ENCODE measurements at regions not wholly inside any gene's neighbourhood (a gene's known extent, or its start where the extent isn't known, plus 50 kb on each side); places are given as distances from the start of the nearest gene placed in this dataset.
"Not testable (repeated sequence)": the region's sequence is repeated elsewhere in the genome, so short reads cannot be mapped to it uniquely, and the experiment has no call there.

- Histone ChIP-seq H2BK5ac (ENCODE audit: low read length) (no peak overlapping the region), H3K27ac (ENCODE audit: low read depth, low read length) (no peak overlapping the region), H3K4me2 (ENCODE audit: low read length) (no peak overlapping the region), H2AK5ac (ENCODE audit: low read length) (no peak overlapping the region), H3K36me3 (ENCODE audit: control insufficient read depth, insufficient read depth, low read length) (no peaks in the 10 kb centered on the region), H3K18ac (ENCODE audit: low read length) (no peak overlapping the region), H3K9ac (ENCODE audit: low read length) (peak overlapping the region; percentile 12), H2BK120ac (ENCODE audit: low read depth, low read length) (no peak overlapping the region), H4K5ac (ENCODE audit: low read length) (no peak overlapping the region), H3K4me3 (ENCODE audit: low read length) (no peak overlapping the region), H3K27me3 (ENCODE audit: insufficient read depth, low read length, poor library complexity) (no peaks in the 10 kb centered on the region), H4K8ac (ENCODE audit: low read depth, low read length) (no peak overlapping the region), H2BK15ac (replicated peaks; ENCODE audit: low read depth) (no peak overlapping the region), H3K79me1 (ENCODE audit: low read length) (no peaks in the 10 kb centered on the region), H3K23ac (ENCODE audit: low read length) (no peak overlapping the region), H3K56ac (ENCODE audit: low read length) (peak overlapping the region; percentile 65), H3K4ac (ENCODE audit: low read depth, low read length) (no peak overlapping the region), H3K4me1 (ENCODE audit: control insufficient read depth, low read depth, low read length) (no peaks in the 10 kb centered on the region), H3K79me2 (ENCODE audit: control insufficient read depth, insufficient read depth, low read length) (no peaks in the 10 kb centered on the region)
- no CpG with 5 or more reads among the region's 3 CpGs for WGBS (ENCODE audit: extremely low coverage, insufficient coverage, low lambda C conversion rate)
- DNase-seq: no peak
Measured at GRCh38 chr2:215826376-215826775, 187.0 kb downstream of the MREG start.

- no peak for DNase-seq
Measured at GRCh38 chr2:215825707-215826106, 187.6 kb downstream of the MREG start.

GRCh38 chr2:215821298-215821697 lies 192.1 kb downstream of the MREG start:
- H3K79me2 ChIP-seq (ENCODE audit: control insufficient read depth, insufficient read depth, low read length); H3K23ac ChIP-seq (ENCODE audit: low read length); H3K36me3 ChIP-seq (ENCODE audit: control insufficient read depth, insufficient read depth, low read length); H4K8ac ChIP-seq (ENCODE audit: low read depth, low read length); H3K56ac ChIP-seq (ENCODE audit: low read length); H4K5ac ChIP-seq (ENCODE audit: low read length); H3K4ac ChIP-seq (ENCODE audit: low read depth, low read length); H2BK120ac ChIP-seq (ENCODE audit: low read depth, low read length); H2BK15ac ChIP-seq (replicated peaks; ENCODE audit: low read depth); H3K27me3 ChIP-seq (ENCODE audit: insufficient read depth, low read length, poor library complexity); H2BK5ac ChIP-seq (ENCODE audit: low read length); H2AK5ac ChIP-seq (ENCODE audit: low read length); H3K27ac ChIP-seq (ENCODE audit: low read depth, low read length); DNase-seq; H3K4me2 ChIP-seq (ENCODE audit: low read length); H3K9ac ChIP-seq (ENCODE audit: low read length); H3K18ac ChIP-seq (ENCODE audit: low read length); H3K4me1 ChIP-seq (ENCODE audit: control insufficient read depth, low read depth, low read length); H3K4me3 ChIP-seq (ENCODE audit: low read length); H3K79me1 ChIP-seq (ENCODE audit: low read length): not testable (repeated sequence)
- WGBS (ENCODE audit: extremely low coverage, insufficient coverage, low lambda C conversion rate): no CpG with 5 or more reads among the region's 4 CpGs

More at GRCh38 chr2:215825707-215826106, 187.6 kb downstream of the MREG start:
- no peak overlapping the region for H3K18ac ChIP-seq (ENCODE audit: low read length)
- H3K27ac ChIP-seq (ENCODE audit: low read depth, low read length): no peak overlapping the region
- H3K23ac ChIP-seq (ENCODE audit: low read length): no peak overlapping the region
- no peak overlapping the region for H2BK15ac ChIP-seq (replicated peaks; ENCODE audit: low read depth)
- H3K9ac ChIP-seq (ENCODE audit: low read length): no peak overlapping the region
- no peaks in the 10 kb centered on the region for H3K4me1 ChIP-seq (ENCODE audit: control insufficient read depth, low read depth, low read length)
- no peak overlapping the region for H3K56ac ChIP-seq (ENCODE audit: low read length)
- no peak overlapping the region for H4K8ac ChIP-seq (ENCODE audit: low read depth, low read length)
- no peak overlapping the region for H4K5ac ChIP-seq (ENCODE audit: low read length)
- H3K4me2 ChIP-seq (ENCODE audit: low read length): no peak overlapping the region
- no peaks in the 10 kb centered on the region for H3K79me1 ChIP-seq (ENCODE audit: low read length)
- no peaks in the 10 kb centered on the region for H3K27me3 ChIP-seq (ENCODE audit: insufficient read depth, low read length, poor library complexity)
- H2BK5ac ChIP-seq (ENCODE audit: low read length): no peak overlapping the region
- H3K36me3 ChIP-seq (ENCODE audit: control insufficient read depth, insufficient read depth, low read length): no peaks in the 10 kb centered on the region
- no peak overlapping the region for H3K4ac ChIP-seq (ENCODE audit: low read depth, low read length)
- no peak overlapping the region for H3K4me3 ChIP-seq (ENCODE audit: low read length)
- H3K79me2 ChIP-seq (ENCODE audit: control insufficient read depth, insufficient read depth, low read length): no peaks in the 10 kb centered on the region
- no peak overlapping the region for H2BK120ac ChIP-seq (ENCODE audit: low read depth, low read length)
- no peak overlapping the region for H2AK5ac ChIP-seq (ENCODE audit: low read length)

GRCh38 chr2:215819713-215820112 lies 193.6 kb downstream of the MREG start:
- not testable (repeated sequence) for H3K23ac ChIP-seq (ENCODE audit: low read length); H2AK5ac ChIP-seq (ENCODE audit: low read length); H2BK5ac ChIP-seq (ENCODE audit: low read length); H3K4ac ChIP-seq (ENCODE audit: low read depth, low read length); H3K79me1 ChIP-seq (ENCODE audit: low read length); H3K27ac ChIP-seq (ENCODE audit: low read depth, low read length); H3K56ac ChIP-seq (ENCODE audit: low read length); H3K4me1 ChIP-seq (ENCODE audit: control insufficient read depth, low read depth, low read length); H4K8ac ChIP-seq (ENCODE audit: low read depth, low read length); DNase-seq; H3K27me3 ChIP-seq (ENCODE audit: insufficient read depth, low read length, poor library complexity); H3K4me3 ChIP-seq (ENCODE audit: low read length); H4K5ac ChIP-seq (ENCODE audit: low read length); H3K36me3 ChIP-seq (ENCODE audit: control insufficient read depth, insufficient read depth, low read length); H2BK15ac ChIP-seq (replicated peaks; ENCODE audit: low read depth); H3K79me2 ChIP-seq (ENCODE audit: control insufficient read depth, insufficient read depth, low read length); H3K9ac ChIP-seq (ENCODE audit: low read length); H3K18ac ChIP-seq (ENCODE audit: low read length); H3K4me2 ChIP-seq (ENCODE audit: low read length); H2BK120ac ChIP-seq (ENCODE audit: low read depth, low read length)
- no CpG with 5 or more reads among the region's 3 CpGs for WGBS (ENCODE audit: extremely low coverage, insufficient coverage, low lambda C conversion rate)

GRCh38 chr2:215817046-215817445 lies 196.3 kb downstream of the MREG start:
- no peaks in the 10 kb centered on the region for H3K79me1 ChIP-seq (ENCODE audit: low read length)
- WGBS (ENCODE audit: extremely low coverage, insufficient coverage, low lambda C conversion rate): no CpG with 5 or more reads among the region's 1 CpG
- no peak overlapping the region for H4K8ac ChIP-seq (ENCODE audit: low read depth, low read length)
- no peak overlapping the region for H2BK120ac ChIP-seq (ENCODE audit: low read depth, low read length)
- H3K36me3 ChIP-seq (ENCODE audit: control insufficient read depth, insufficient read depth, low read length): no peaks in the 10 kb centered on the region
- H4K5ac ChIP-seq (ENCODE audit: low read length): no peak overlapping the region
- H3K4ac ChIP-seq (ENCODE audit: low read depth, low read length): no peak overlapping the region
- H3K4me2 ChIP-seq (ENCODE audit: low read length): no peak overlapping the region
- no peaks in the 10 kb centered on the region for H3K27me3 ChIP-seq (ENCODE audit: insufficient read depth, low read length, poor library complexity)
- no peak overlapping the region for H3K27ac ChIP-seq (ENCODE audit: low read depth, low read length)
- H2BK15ac ChIP-seq (replicated peaks; ENCODE audit: low read depth): no peak overlapping the region
- no peak for DNase-seq
- H3K4me3 ChIP-seq (ENCODE audit: low read length): no peak overlapping the region
- H3K9ac ChIP-seq (ENCODE audit: low read length): no peak overlapping the region
- no peak overlapping the region for H2AK5ac ChIP-seq (ENCODE audit: low read length)
- no peaks in the 10 kb centered on the region for H3K4me1 ChIP-seq (ENCODE audit: control insufficient read depth, low read depth, low read length)
- no peaks in the 10 kb centered on the region for H3K79me2 ChIP-seq (ENCODE audit: control insufficient read depth, insufficient read depth, low read length)
- H3K23ac ChIP-seq (ENCODE audit: low read length): no peak overlapping the region
- no peak overlapping the region for H3K56ac ChIP-seq (ENCODE audit: low read length)
- H3K18ac ChIP-seq (ENCODE audit: low read length): no peak overlapping the region
- H2BK5ac ChIP-seq (ENCODE audit: low read length): no peak overlapping the region

GRCh38 chr2:215816424-215816823 lies 196.9 kb downstream of the MREG start:
- Histone ChIP-seq H2BK120ac (ENCODE audit: low read depth, low read length) (no peak overlapping the region), H3K4me1 (ENCODE audit: control insufficient read depth, low read depth, low read length) (no peaks in the 10 kb centered on the region), H3K9ac (ENCODE audit: low read length) (no peak overlapping the region), H4K8ac (ENCODE audit: low read depth, low read length) (no peak overlapping the region), H3K4ac (ENCODE audit: low read depth, low read length) (no peak overlapping the region), H3K27me3 (ENCODE audit: insufficient read depth, low read length, poor library complexity) (no peaks in the 10 kb centered on the region), H2BK15ac (replicated peaks; ENCODE audit: low read depth) (no peak overlapping the region), H4K5ac (ENCODE audit: low read length) (no peak overlapping the region), H3K36me3 (ENCODE audit: control insufficient read depth, insufficient read depth, low read length) (no peaks in the 10 kb centered on the region), H3K27ac (ENCODE audit: low read depth, low read length) (no peak overlapping the region), H2AK5ac (ENCODE audit: low read length) (no peak overlapping the region), H3K18ac (ENCODE audit: low read length) (no peak overlapping the region), H3K79me1 (ENCODE audit: low read length) (no peaks in the 10 kb centered on the region), H2BK5ac (ENCODE audit: low read length) (no peak overlapping the region), H3K4me2 (ENCODE audit: low read length) (no peak overlapping the region), H3K23ac (ENCODE audit: low read length) (no peak overlapping the region), H3K4me3 (ENCODE audit: low read length) (no peak overlapping the region), H3K56ac (ENCODE audit: low read length) (no peak overlapping the region), H3K79me2 (ENCODE audit: control insufficient read depth, insufficient read depth, low read length) (no peaks in the 10 kb centered on the region)
- no CpG with 5 or more reads among the region's 5 CpGs for whole genome bisulfite sequencing (ENCODE audit: extremely low coverage, insufficient coverage, low lambda C conversion rate)
- DNase-seq: no peak
